B cell (primary cell): ENCODE measurements at regions not wholly inside any gene's neighbourhood (a gene's known extent, or its start where the extent isn't known, plus 50 kb on each side); places are given as distances from the start of the nearest gene placed in this dataset.

Source experiments
- CTCF ChIP-seq: fragments of 200-600 bp; IDR thresholded peaks from one replicate; pipeline ENCODE4 v1.8.0; 2022; ENCODE audit warnings: antibody characterized with exemption, mild to moderate bottlenecking
- EZH2 ChIP-seq: IDR thresholded peaks from 2 replicates; pipeline ENCODE4 v1.6.1; 2012; ENCODE audit warnings: borderline replicate concordance, low read depth, mild to moderate bottlenecking, moderate library complexity, low read length; ENCODE audit not compliant: insufficient read depth, poor library complexity, severe bottlenecking

- no peak for TF ChIP-seq CTCF
- TF ChIP-seq EZH2: no peak
These were observed 58.0 kb upstream of the ZNF831 start for GRCh38 chr20:59105581-59105980.
